Stimulated activated CD8-positive, alpha-beta memory T cell treated with anti-CD3 and anti-CD28 coated beads, Interleukin-15, amount 100 ng/mL, for 48 hours (primary cell): ENCODE measurements at regions not wholly inside any gene's neighbourhood (a gene's known extent, or its start where the extent isn't known, plus 50 kb on each side); places are given as distances from the start of the nearest gene placed in this dataset.

Experiments used
- DNase-seq, 2 donors: peaks; one replicate each; pipeline ENCODE4 v3.0.0-alpha.2; 2020; ENCODE audit warnings: low read depth in 2 of 2

GRCh38 chr2:129742415-129743180 is 236.9 kb upstream of the RAB6C start:
- no peak for DNase-seq

- DNase-seq = no peak
These were observed 235.3 kb upstream of the RAB6C start for GRCh38 chr2:129744141-129744540.

- no peak for DNase-seq
These were observed 234.8 kb upstream of the RAB6C start for GRCh38 chr2:129744649-129745048.

- DNase-seq = no peak
These were observed 231.9 kb upstream of the RAB6C start for GRCh38 chr2:129747500-129748125.

- DNase-seq = no peak
These were observed 231.2 kb upstream of the RAB6C start for GRCh38 chr2:129748250-129748649.

- no peak for DNase-seq
These were observed 230.8 kb upstream of the RAB6C start for GRCh38 chr2:129748653-129749052.

- no peak for DNase-seq
These were observed 228.1 kb upstream of the RAB6C start for GRCh38 chr2:129751409-129751808.

- no peak for DNase-seq
These were observed 227.3 kb upstream of the RAB6C start for GRCh38 chr2:129752176-129752575.

- no peak for DNase-seq
These were observed 226.8 kb upstream of the RAB6C start for GRCh38 chr2:129752686-129753085.

GRCh38 chr2:129753261-129753660 is 226.2 kb upstream of the RAB6C start:
- no peak for DNase-seq

GRCh38 chr2:129754421-129754820 is 225.0 kb upstream of the RAB6C start:
- no peak for DNase-seq

GRCh38 chr2:129754831-129755230 is 224.6 kb upstream of the RAB6C start:
- no peak for DNase-seq

GRCh38 chr2:129755786-129756185 is 223.7 kb upstream of the RAB6C start:
- DNase-seq = no peak

GRCh38 chr2:129756276-129756675 is 223.2 kb upstream of the RAB6C start:
- DNase-seq = no peak

- DNase-seq = no peak
These were observed 222.0 kb upstream of the RAB6C start for GRCh38 chr2:129757366-129757914.

GRCh38 chr2:129757915-129758783 is 221.3 kb upstream of the RAB6C start:
- DNase-seq = no peak

GRCh38 chr2:129758784-129759471 is 220.5 kb upstream of the RAB6C start:
- DNase-seq = no peak

GRCh38 chr2:129759472-129760010 is 219.9 kb upstream of the RAB6C start:
- DNase-seq = no peak

GRCh38 chr2:129760669-129761068 is 218.8 kb upstream of the RAB6C start:
- no peak for DNase-seq

- DNase-seq = no peak
These were observed 217.9 kb upstream of the RAB6C start for GRCh38 chr2:129761569-129762021.
